ENCODE measurements at regions not wholly inside any gene's neighbourhood (a gene's known extent, or its start where the extent isn't known, plus 50 kb on each side); places are given as distances from the start of the nearest gene placed in this dataset.
"Not testable (repeated sequence)": the region's sequence is repeated elsewhere in the genome, so short reads cannot be mapped to it uniquely, and the experiment has no call there.

- TF ChIP-seq CTCF (IDR thresholded peaks at IDR 0.05) (no peak), POLR2A (IDR thresholded peaks at IDR 0.05) (no peak)
- Histone ChIP-seq H3K9me3 (no peaks in the 10 kb centered on the region), H3K4me1 (no peaks in the 10 kb centered on the region), H3K4me3 (no peak overlapping the region), H3K36me3 (no peaks in the 10 kb centered on the region), H3K27ac (no peak overlapping the region), H3K27me3 (no peaks in the 10 kb centered on the region)
- intact Hi-C loops (cut with DNase I), result no loop called here
- no peak for DNase-seq
- WGBS (ENCODE audit: insufficient coverage, low coverage, low lambda C conversion rate, missing lambda C conversion rate), result 84% methylated on average over 7 of the region's 8 CpGs
- ATAC-seq, result no peak
These were observed 84.6 kb upstream of the WSB1 start for GRCh38 chr17:27209316-27209715.

- WGBS (ENCODE audit: insufficient coverage, low coverage, low lambda C conversion rate, missing lambda C conversion rate), result no CpG with 5 or more reads among the region's 5 CpGs
- H3K4me1 ChIP-seq; H3K27ac ChIP-seq; H3K9me3 ChIP-seq; H3K36me3 ChIP-seq; intact Hi-C loops (cut with DNase I); H3K4me3 ChIP-seq; DNase-seq; H3K27me3 ChIP-seq: not testable (repeated sequence)
- peak in 1 of 4 donors; percentile 28 for ATAC-seq
These were observed 83.1 kb upstream of the WSB1 start for GRCh38 chr17:27210809-27211208.

- 90% methylated on average over 1 of the region's 1 CpG for WGBS (ENCODE audit: insufficient coverage, low coverage, low lambda C conversion rate, missing lambda C conversion rate)
These were observed 77.1 kb upstream of the WSB1 start for GRCh38 chr17:27216836-27217235.

GRCh38 chr17:27217631-27218030 is 76.3 kb upstream of the WSB1 start:
- TF ChIP-seq POLR2A (IDR thresholded peaks at IDR 0.05), result no peak
- TF ChIP-seq CTCF (IDR thresholded peaks at IDR 0.05), result no peak
- intact Hi-C loops (cut with DNase I), result no loop called here
- no peaks in the 10 kb centered on the region for H3K4me1 ChIP-seq
- H3K27ac ChIP-seq, result no peak overlapping the region
- H3K36me3 ChIP-seq, result no peaks in the 10 kb centered on the region
- H3K27me3 ChIP-seq, result no peaks in the 10 kb centered on the region
- no peaks in the 10 kb centered on the region for H3K9me3 ChIP-seq
- peak in 3 of 4 donors; percentile 47 to 68 (median 59) for ATAC-seq
- no peak overlapping the region for H3K4me3 ChIP-seq
- WGBS (ENCODE audit: insufficient coverage, low coverage, low lambda C conversion rate, missing lambda C conversion rate), result 85% methylated on average over 4 of the region's 5 CpGs
- no peak for DNase-seq

More at GRCh38 chr17:27216836-27217235, 77.1 kb upstream of the WSB1 start:
- H3K4me3 ChIP-seq, result no peak overlapping the region
- H3K27ac ChIP-seq, result no peak overlapping the region
- H3K4me1 ChIP-seq, result no peaks in the 10 kb centered on the region
- no peaks in the 10 kb centered on the region for H3K36me3 ChIP-seq
- DNase-seq (no peak), ATAC-seq (peak in 2 of 4 donors; percentile 17 to 52)
- TF ChIP-seq CTCF (IDR thresholded peaks at IDR 0.05), result no peak
- TF ChIP-seq POLR2A (IDR thresholded peaks at IDR 0.05), result no peak
- H3K9me3 ChIP-seq, result no peaks in the 10 kb centered on the region
- no peaks in the 10 kb centered on the region for H3K27me3 ChIP-seq
- intact Hi-C loops (cut with DNase I), result no loop called here

GRCh38 chr17:27218041-27218440 is 75.9 kb upstream of the WSB1 start:
- H3K4me3 ChIP-seq, result no peak overlapping the region
- 44% methylated on average over 3 of the region's 3 CpGs for WGBS (ENCODE audit: insufficient coverage, low coverage, low lambda C conversion rate, missing lambda C conversion rate)
- ATAC-seq (no peak), DNase-seq (no peak)
- no peaks in the 10 kb centered on the region for H3K36me3 ChIP-seq
- no peak overlapping the region for H3K27ac ChIP-seq
- H3K4me1 ChIP-seq, result no peaks in the 10 kb centered on the region
- intact Hi-C loops (cut with DNase I), result no loop called here
- no peak for TF ChIP-seq POLR2A (IDR thresholded peaks at IDR 0.05)
- TF ChIP-seq CTCF (IDR thresholded peaks at IDR 0.05), result no peak
- no peaks in the 10 kb centered on the region for H3K27me3 ChIP-seq
- no peaks in the 10 kb centered on the region for H3K9me3 ChIP-seq

All from right lobe of liver (tissue), 6 donors.